Vagina (tissue), 2 donors: ENCODE measurements at regions not wholly inside any gene's neighbourhood (a gene's known extent, or its start where the extent isn't known, plus 50 kb on each side); places are given as distances from the start of the nearest gene placed in this dataset.

Experiments used
- DNase-seq, 2 donors: peaks; one replicate each; pipeline ENCODE4 v3.0.0-alpha.2; 2017; ENCODE audit errors: extremely low spot score in 2 of 2
- H3K27ac ChIP-seq: fragments of 200-600 bp; sonication (generic); one replicate; pipeline ENCODE4 v1.5.1; 2019
- H3K27me3 ChIP-seq: fragments of 200-600 bp; sonication (generic); one replicate; pipeline ENCODE4 v1.5.1; 2019
- H3K36me3 ChIP-seq, 2 donors: fragments of 200-600 bp; sonication (generic); one replicate each; pipeline ENCODE4 v1.5.1; 2017 to 2019
- H3K4me1 ChIP-seq: fragments of 200-600 bp; sonication (generic); one replicate; pipeline ENCODE4 v1.5.1; 2019
- H3K4me3 ChIP-seq, 2 donors: fragments of 200-600 bp; sonication (generic); 1 replicate in 1 of 2; 2 replicates in 1 of 2; pipeline ENCODE4 v1.5.1; 2016 to 2019
- H3K9me3 ChIP-seq: fragments of 200-600 bp; sonication (generic); one replicate; pipeline ENCODE4 v1.5.1; 2019
- CTCF ChIP-seq, 3 experiments: fragments of 450-650 bp in 2 of 3; fragments of 200-600 bp in 1 of 3; sonication (generic) in 1 of 3; IDR thresholded peaks; one replicate each; pipeline ENCODE4 v1.5.1; 2017 to 2019; ENCODE audit warnings: antibody characterized with exemption in 3 of 3, mild to moderate bottlenecking in 2 of 3, moderate library complexity in 2 of 3
- POLR2A ChIP-seq, 2 donors: fragments of 450-650 bp; IDR thresholded peaks; one replicate each; pipeline ENCODE4 v1.6.1; 2017; ENCODE audit warnings: antibody characterized with exemption in 2 of 2, mild to moderate bottlenecking in 2 of 2, moderate library complexity in 2 of 2
- POLR2AphosphoS5 ChIP-seq, 2 donors: sonication (generic); formaldehyde crosslinking; IDR thresholded peaks; one replicate each; pipeline ENCODE4 v1.9.0; 2017; ENCODE audit warnings: antibody characterized with exemption in 2 of 2, mild to moderate bottlenecking in 2 of 2, low read depth in 1 of 2; ENCODE audit not compliant: insufficient read depth in 1 of 2
- intact Hi-C: fragments of 100-400 bp; cut with DNase I; formaldehyde crosslinking; loops from one replicate; pipeline ENCODE4 v1.15.1; 2023

DNA sequence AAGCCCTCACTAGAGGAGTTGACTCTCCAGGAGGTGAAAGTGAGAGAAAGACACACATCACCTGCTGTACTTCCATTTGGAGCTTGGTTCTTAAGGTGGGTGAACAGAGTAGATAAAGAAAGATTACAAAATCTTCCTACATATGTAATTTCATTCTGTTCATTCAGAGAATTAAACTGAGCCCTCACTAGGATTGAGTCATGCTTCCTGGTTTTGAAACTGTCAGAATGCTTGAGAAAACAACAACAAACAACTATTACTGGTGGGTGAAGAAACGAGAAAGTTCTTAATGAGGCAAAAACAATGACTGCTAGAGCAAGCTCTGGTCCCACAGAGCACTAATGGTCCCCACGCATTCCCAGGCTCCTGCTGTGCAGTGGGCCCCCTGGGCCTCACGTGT, 841.7 kb downstream of the VRK1 start:
- H3K9me3 ChIP-seq, result no peaks in the 10 kb centered on the region
- no peak overlapping the region for H3K4me3 ChIP-seq
- TF ChIP-seq CTCF (IDR thresholded peaks at IDR 0.05), result no peak
- TF ChIP-seq POLR2AphosphoS5 (IDR thresholded peaks at IDR 0.05; ENCODE audit: insufficient read depth in 1 of 2, low read depth in 1 of 2), result no peak
- no peak for TF ChIP-seq POLR2A (IDR thresholded peaks at IDR 0.05)
- DNase-seq, result no peak
- no peak overlapping the region for H3K27ac ChIP-seq
- H3K27me3 ChIP-seq, result no peaks in the 10 kb centered on the region
- peaks cover 7% of the 10 kb centered on the region for H3K4me1 ChIP-seq
- intact Hi-C loops, result no loop called here
- H3K36me3 ChIP-seq, result no peaks in the 10 kb centered on the region

DNA sequence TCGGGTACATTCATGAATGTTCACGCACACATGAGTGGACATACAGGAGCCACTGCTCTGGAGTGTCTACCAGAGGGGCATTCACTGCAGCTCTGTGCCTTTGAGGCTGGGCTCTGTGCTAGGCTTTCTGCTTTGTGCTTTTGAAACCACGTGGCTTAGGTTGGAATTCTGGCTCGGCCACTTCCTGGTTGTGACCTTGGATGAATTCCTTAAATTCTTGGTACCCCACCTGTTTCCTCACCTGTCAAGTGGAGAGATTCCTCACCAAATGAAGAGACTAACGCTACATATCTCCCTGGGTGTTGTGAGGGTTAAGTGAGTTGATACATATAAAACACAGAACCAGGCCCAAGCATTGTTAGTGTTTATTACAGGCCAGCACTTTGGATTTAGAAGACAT, 842.8 kb downstream of the VRK1 start:
- no peak overlapping the region for H3K27ac ChIP-seq
- TF ChIP-seq CTCF (IDR thresholded peaks at IDR 0.05), result no peak
- TF ChIP-seq POLR2AphosphoS5 (IDR thresholded peaks at IDR 0.05; ENCODE audit: insufficient read depth in 1 of 2, low read depth in 1 of 2), result no peak
- TF ChIP-seq POLR2A (IDR thresholded peaks at IDR 0.05), result no peak
- H3K9me3 ChIP-seq, result no peaks in the 10 kb centered on the region
- no peak for DNase-seq
- no peak overlapping the region for H3K4me3 ChIP-seq
- intact Hi-C loops, result no loop called here
- H3K36me3 ChIP-seq, result no peaks in the 10 kb centered on the region
- H3K4me1 ChIP-seq, result peaks cover 4% of the 10 kb centered on the region
- no peaks in the 10 kb centered on the region for H3K27me3 ChIP-seq

- no peak overlapping the region for H3K27ac ChIP-seq
- H3K36me3 ChIP-seq, result no peaks in the 10 kb centered on the region
- no peak for DNase-seq
- no peaks in the 10 kb centered on the region for H3K4me1 ChIP-seq
- intact Hi-C loops, result no loop called here
- no peak overlapping the region for H3K4me3 ChIP-seq
- no peaks in the 10 kb centered on the region for H3K9me3 ChIP-seq
- no peaks in the 10 kb centered on the region for H3K27me3 ChIP-seq
- TF ChIP-seq POLR2AphosphoS5 (IDR thresholded peaks at IDR 0.05; ENCODE audit: insufficient read depth in 1 of 2, low read depth in 1 of 2), result no peak
- TF ChIP-seq CTCF (IDR thresholded peaks at IDR 0.05), result no peak
- no peak for TF ChIP-seq POLR2A (IDR thresholded peaks at IDR 0.05)
Measured at GRCh38 chr14:97641827-97642226, 844.6 kb downstream of the VRK1 start.

- Histone ChIP-seq H3K36me3 (no peaks in the 10 kb centered on the region), H3K4me1 (no peaks in the 10 kb centered on the region), H3K27ac (no peak overlapping the region), H3K9me3 (no peaks in the 10 kb centered on the region), H3K4me3 (no peak overlapping the region), H3K27me3 (no peaks in the 10 kb centered on the region)
- DNase-seq, result no peak
- intact Hi-C loops, result no loop called here
- TF ChIP-seq CTCF (IDR thresholded peaks at IDR 0.05) (no peak), POLR2AphosphoS5 (IDR thresholded peaks at IDR 0.05; ENCODE audit: insufficient read depth in 1 of 2, low read depth in 1 of 2) (no peak), POLR2A (IDR thresholded peaks at IDR 0.05) (no peak)
Measured at GRCh38 chr14:97642631-97643030, 845.4 kb downstream of the VRK1 start.

DNA sequence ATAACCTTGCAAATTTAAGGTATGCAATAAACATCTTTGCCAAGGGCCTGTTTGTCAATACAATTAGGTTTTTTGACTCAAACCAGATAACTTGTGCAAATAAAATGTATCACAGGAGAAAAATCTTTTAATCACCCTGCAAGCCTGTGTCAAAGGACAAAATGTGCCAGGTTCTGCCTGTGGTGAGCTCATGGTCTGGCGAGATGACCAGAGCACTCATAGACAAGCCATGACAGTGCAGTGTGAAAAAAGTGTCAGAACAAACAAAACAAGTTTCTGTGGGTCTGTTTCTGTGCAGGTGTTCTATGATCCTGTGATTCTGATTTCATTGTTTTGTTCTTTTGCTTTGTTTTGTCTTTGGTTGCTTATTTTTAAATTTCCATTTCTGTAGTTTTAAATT, 847.2 kb downstream of the VRK1 start:
- TF ChIP-seq CTCF (IDR thresholded peaks at IDR 0.05) (no peak), POLR2A (IDR thresholded peaks at IDR 0.05) (no peak), POLR2AphosphoS5 (IDR thresholded peaks at IDR 0.05; ENCODE audit: insufficient read depth in 1 of 2, low read depth in 1 of 2) (no peak)
- no peaks in the 10 kb centered on the region for H3K27me3 ChIP-seq
- H3K4me3 ChIP-seq, result no peak overlapping the region
- no peaks in the 10 kb centered on the region for H3K9me3 ChIP-seq
- intact Hi-C loops, result no loop called here
- no peaks in the 10 kb centered on the region for H3K4me1 ChIP-seq
- DNase-seq, result no peak
- no peak overlapping the region for H3K27ac ChIP-seq
- no peaks in the 10 kb centered on the region for H3K36me3 ChIP-seq
